A549 (cell line): ENCODE measurements at regions not wholly inside any gene's neighbourhood (a gene's known extent, or its start where the extent isn't known, plus 50 kb on each side); places are given as distances from the start of the nearest gene placed in this dataset.

Experiments
- ATAC-seq, 2 experiments: fragments of 200-7000 bp in 1 of 2; fragments of >200 bp in 1 of 2; cut with Nextera tagmentation in 1 of 2; cut with Tn5 transposase in 1 of 2; 3 replicates each; pipeline versions ENCODE4 v1.8.0 to v1.9.1; 2018 to 2020; ENCODE audit warnings: mild to moderate bottlenecking in 1 of 2, moderate library complexity in 1 of 2
- CTCF ChIA-PET: fragments of 300-600 bp; sonication (Branson Sonifier 250); formaldehyde crosslinking; extraction: SDS; loops from one replicate; lab custom pipeline; 2021; ENCODE audit warnings: antibody characterized with exemption, inconsistent platforms; lab: Yijun Ruan, JAX
- POLR2A ChIA-PET: fragments of 350-600 bp; formaldehyde crosslinking; extraction: SDS; loops from one replicate; lab custom pipeline; 2021; ENCODE audit warnings: antibody characterized with exemption, inconsistent platforms; lab: Yijun Ruan, JAX
- DNase-seq, 2 experiments: peaks; one replicate each; pipeline versions ENCODE4 v3.0.0 to v3.0.0-alpha.2; 2011 to 2016; ENCODE audit warnings: low read depth in 1 of 2, low spot score in 1 of 2
- FAIRE-seq: peaks from 2 replicates; lab custom pipeline; 2011; peaks lifted over from hg19 to GRCh38; lab: Jason Lieb, UNC
- H3K27ac ChIP-seq, 2 experiments: fragments of >200 bp; sonication (Bioruptor Twin); formaldehyde crosslinking; 3 replicates each; pipeline ENCODE4 v1.5.1; 2016 to 2017
- H3K4me1 ChIP-seq: fragments of >200 bp; sonication (Bioruptor Twin); formaldehyde crosslinking; 3 replicates; pipeline ENCODE4 v1.6.1; 2016
- H3K4me2 ChIP-seq: fragments of >200 bp; sonication (Bioruptor Twin); formaldehyde crosslinking; 3 replicates; pipeline ENCODE4 v1.6.1; 2016
- H3K4me3 ChIP-seq: fragments of >200 bp; sonication (Bioruptor Twin); formaldehyde crosslinking; 3 replicates; pipeline ENCODE4 v1.5.1; 2016
- H3K9me3 ChIP-seq: fragments of >200 bp; sonication (Bioruptor Twin); formaldehyde crosslinking; 3 replicates; pipeline ENCODE4 v1.6.1; 2016
- BHLHE40 ChIP-seq: IDR thresholded peaks from 2 replicates; pipeline ENCODE4 v1.6.1; 2012; ENCODE audit warnings: low read depth, low read length, inconsistent platforms
- CBX8 ChIP-seq: fragments of 200-600 bp; sonication (generic); IDR thresholded peaks from 2 replicates; pipeline ENCODE4 v1.6.1; 2016
- CHD2 ChIP-seq: fragments of 150-350 bp; IDR thresholded peaks from 2 replicates; pipeline ENCODE4 v1.6.1; 2014; ENCODE audit warnings: low read length; ENCODE audit not compliant: partially characterized antibody
- FOSL2 ChIP-seq, 2 experiments: fragments of 450-650 bp in 1 of 2; fragments of >200 bp in 1 of 2; sonication (Bioruptor Twin) in 1 of 2; formaldehyde crosslinking; IDR thresholded peaks; 2 replicates each; pipeline versions ENCODE4 v1.5.0 to v1.6.1; 2016 to 2020; ENCODE audit warnings: mild to moderate bottlenecking in 1 of 2, moderate library complexity in 1 of 2
- FOXS1 ChIP-seq: fragments of 250-450 bp; sonication (Bioruptor Pico); IDR thresholded peaks from 2 replicates; pipeline ENCODE4 v1.5.0; 2020; ENCODE audit warnings: mild to moderate bottlenecking, moderate library complexity
- HEYL ChIP-seq: fragments of 250-450 bp; sonication (Bioruptor Pico); IDR thresholded peaks from 2 replicates; pipeline ENCODE4 v1.8.0; 2021; ENCODE audit warnings: mild to moderate bottlenecking, moderate library complexity
- HOXB13 ChIP-seq: fragments of 250-450 bp; sonication (Bioruptor Pico); IDR thresholded peaks from 2 replicates; pipeline ENCODE4 v1.5.0; 2020; ENCODE audit warnings: low read depth, mild to moderate bottlenecking, moderate library complexity
- HOXB5 ChIP-seq: fragments of 250-450 bp; sonication (Bioruptor Pico); IDR thresholded peaks from 2 replicates; pipeline ENCODE4 v1.5.0; 2020; ENCODE audit warnings: mild to moderate bottlenecking, moderate library complexity
- MYC ChIP-seq: IDR thresholded peaks from 2 replicates; pipeline ENCODE4 v1.6.1; 2012; ENCODE audit warnings: mild to moderate bottlenecking, inconsistent platforms, low read length, improper control_type of control experiment, borderline replicate concordance
- NPAS2 ChIP-seq: fragments of 250-450 bp; sonication (Bioruptor Pico); IDR thresholded peaks from 2 replicates; pipeline ENCODE4 v1.8.0; 2022; ENCODE audit warnings: mild to moderate bottlenecking, moderate library complexity, borderline replicate concordance
- NR3C1 ChIP-seq: fragments of >200 bp; sonication (Bioruptor Twin); formaldehyde crosslinking; IDR thresholded peaks from 3 replicates; pipeline ENCODE4 v1.6.1; 2017
- POLR2A ChIP-seq: IDR thresholded peaks from 2 replicates; pipeline ENCODE4 v1.6.1; 2012; ENCODE audit warnings: mild to moderate bottlenecking, low read length
- POLR2AphosphoS2 ChIP-seq: conservative IDR thresholded peaks from 2 replicates; pipeline ENCODE4 v1.6.1; 2012; ENCODE audit warnings: low read length, improper control_type of control experiment, inconsistent platforms
- RAD21 ChIP-seq, 2 experiments: fragments of >200 bp in 1 of 2; sonication (Bioruptor Twin) in 1 of 2; formaldehyde crosslinking in 1 of 2; IDR thresholded peaks in 1 of 2; conservative IDR thresholded peaks in 1 of 2; 2 replicates in 1 of 2; 3 replicates in 1 of 2; pipeline ENCODE4 v1.6.1; 2012 to 2018; ENCODE audit warnings: inconsistent platforms in 1 of 2
- RARB ChIP-seq: fragments of 250-450 bp; sonication (Bioruptor Pico); IDR thresholded peaks from 2 replicates; pipeline ENCODE4 v1.8.0; 2021; ENCODE audit warnings: mild to moderate bottlenecking, moderate library complexity
- RFX5 ChIP-seq: fragments of 450-650 bp; IDR thresholded peaks from 2 replicates; pipeline ENCODE4 v1.7.1; 2014; ENCODE audit warnings: antibody characterized with exemption, mild to moderate bottlenecking, moderate library complexity
- RNF2 ChIP-seq: fragments of 200-600 bp; sonication (generic); IDR thresholded peaks from 2 replicates; pipeline ENCODE4 v1.6.1; 2016; ENCODE audit warnings: low read depth, mild to moderate bottlenecking, antibody characterized with exemption, moderate library complexity, borderline replicate concordance
- TP53 ChIP-seq: fragments of 250-450 bp; sonication (Bioruptor Pico); IDR thresholded peaks from 2 replicates; pipeline ENCODE4 v1.5.0; 2021; ENCODE audit warnings: mild to moderate bottlenecking, moderate library complexity
- ZC3H11A ChIP-seq: fragments of 450-650 bp; IDR thresholded peaks from 2 replicates; pipeline ENCODE4 v1.6.1; 2014; ENCODE audit warnings: antibody characterized with exemption, mild to moderate bottlenecking
- ZNF302 ChIP-seq: fragments of 250-450 bp; sonication (Bioruptor Pico); IDR thresholded peaks from 2 replicates; pipeline ENCODE4 v1.9.0; 2021; ENCODE audit warnings: inconsistent platforms, mild to moderate bottlenecking, moderate library complexity
- WGBS: methylation state at CpG from one replicate; pipeline ENCODE4 v1.1.6; 2017; ENCODE audit errors: missing lambda C conversion rate; 5-methylcytosine and 5-hydroxymethylcytosine counted together
- TF ChIP-seq, protein P1 (sequence below): fragments of 150-350 bp; IDR thresholded peaks from 2 replicates; pipeline ENCODE4 v1.6.1; 2014; ENCODE audit warnings: low read depth, mild to moderate bottlenecking, low read length
- TF ChIP-seq, protein P2 (sequence below): fragments of 200-600 bp; sonication (generic); IDR thresholded peaks from 2 replicates; pipeline ENCODE4 v1.6.1; 2016; ENCODE audit warnings: antibody characterized with exemption, mild to moderate bottlenecking, moderate library complexity
- TF ChIP-seq, protein P3 (sequence below): IDR thresholded peaks from 2 replicates; pipeline ENCODE4 v1.6.1; 2012
- TF ChIP-seq, protein P4 (sequence below): fragments of >200 bp; sonication (Bioruptor Twin); formaldehyde crosslinking; IDR thresholded peaks from 3 replicates; pipeline ENCODE4 v1.5.1; 2016
- TF ChIP-seq, protein P5 (sequence below): fragments of 250-450 bp; sonication (Bioruptor Pico); IDR thresholded peaks from 2 replicates; pipeline ENCODE4 v1.5.0; 2021; ENCODE audit warnings: mild to moderate bottlenecking, moderate library complexity, borderline replicate concordance
- TF ChIP-seq, protein P6 (sequence below): IDR thresholded peaks from 2 replicates; pipeline ENCODE4 v1.6.1; 2012; ENCODE audit warnings: low read depth, borderline replicate concordance
- TF ChIP-seq, protein P7 (sequence below): IDR thresholded peaks from 2 replicates; pipeline ENCODE4 v1.6.1; 2012

DNA sequence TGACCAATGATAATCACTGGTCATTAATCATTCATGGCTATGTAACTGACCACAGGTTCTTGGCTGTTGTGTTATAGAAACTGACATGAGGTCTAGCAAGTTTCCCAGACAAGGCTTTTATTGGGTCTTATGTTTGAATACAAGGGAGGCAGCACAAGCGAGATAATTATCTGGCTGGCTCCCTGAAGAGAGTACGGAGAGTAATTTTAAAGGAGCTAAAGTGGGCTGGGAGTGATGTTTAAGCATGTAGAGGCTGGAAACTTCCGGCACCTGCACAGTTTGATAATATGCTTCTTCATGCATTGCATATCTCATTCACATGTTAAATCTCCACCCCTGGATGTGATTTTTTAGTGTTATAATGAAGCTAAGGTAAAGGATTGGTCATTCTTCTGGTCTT, 116.2 kb upstream of the KCNK1 start:
- no peaks in the 10 kb centered on the region for H3K4me1 ChIP-seq
- ChIA-PET CTCF (interaction anchor here (1.2 to 2.4 kb wide), 2 partner anchors 9 to 57 kb away, joined by 3 to 8 read pairs; no protein-coding TSS in a partner anchor), POLR2A (no interaction called here)
- H3K27ac ChIP-seq: no peak overlapping the region
- H3K4me3 ChIP-seq: no peak overlapping the region
- WGBS: 48% methylated on average over 3 of the region's 3 CpGs
- ATAC-seq (no peak), DNase-seq (no peak), FAIRE-seq (no peak)
- TF ChIP-seq RARB (CRISPR knock-in tag) (no peak), CHD2 (no peak), FOSL2 (IDR thresholded peaks at IDR 0.05) (no peak), FOSL2 (CRISPR knock-in tag; IDR thresholded peaks at IDR 0.05) (no peak), RNF2 (no peak), HEYL (CRISPR knock-in tag) (no peak), NR3C1 (no peak), POLR2A (no peak), POLR2AphosphoS2 (no peak), RFX5 (no peak), TP53 (CRISPR knock-in tag) (no peak), RAD21 (conservative IDR thresholded peaks at IDR 0.05 in 1 of 2, IDR thresholded peaks at IDR 0.05 in 1 of 2) (no peak), ZNF302 (CRISPR knock-in tag) (no peak)
- TF ChIP-seq, protein P1, sequence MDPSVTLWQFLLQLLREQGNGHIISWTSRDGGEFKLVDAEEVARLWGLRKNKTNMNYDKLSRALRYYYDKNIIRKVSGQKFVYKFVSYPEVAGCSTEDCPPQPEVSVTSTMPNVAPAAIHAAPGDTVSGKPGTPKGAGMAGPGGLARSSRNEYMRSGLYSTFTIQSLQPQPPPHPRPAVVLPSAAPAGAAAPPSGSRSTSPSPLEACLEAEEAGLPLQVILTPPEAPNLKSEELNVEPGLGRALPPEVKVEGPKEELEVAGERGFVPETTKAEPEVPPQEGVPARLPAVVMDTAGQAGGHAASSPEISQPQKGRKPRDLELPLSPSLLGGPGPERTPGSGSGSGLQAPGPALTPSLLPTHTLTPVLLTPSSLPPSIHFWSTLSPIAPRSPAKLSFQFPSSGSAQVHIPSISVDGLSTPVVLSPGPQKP: no peak
- TF ChIP-seq, protein P2, sequence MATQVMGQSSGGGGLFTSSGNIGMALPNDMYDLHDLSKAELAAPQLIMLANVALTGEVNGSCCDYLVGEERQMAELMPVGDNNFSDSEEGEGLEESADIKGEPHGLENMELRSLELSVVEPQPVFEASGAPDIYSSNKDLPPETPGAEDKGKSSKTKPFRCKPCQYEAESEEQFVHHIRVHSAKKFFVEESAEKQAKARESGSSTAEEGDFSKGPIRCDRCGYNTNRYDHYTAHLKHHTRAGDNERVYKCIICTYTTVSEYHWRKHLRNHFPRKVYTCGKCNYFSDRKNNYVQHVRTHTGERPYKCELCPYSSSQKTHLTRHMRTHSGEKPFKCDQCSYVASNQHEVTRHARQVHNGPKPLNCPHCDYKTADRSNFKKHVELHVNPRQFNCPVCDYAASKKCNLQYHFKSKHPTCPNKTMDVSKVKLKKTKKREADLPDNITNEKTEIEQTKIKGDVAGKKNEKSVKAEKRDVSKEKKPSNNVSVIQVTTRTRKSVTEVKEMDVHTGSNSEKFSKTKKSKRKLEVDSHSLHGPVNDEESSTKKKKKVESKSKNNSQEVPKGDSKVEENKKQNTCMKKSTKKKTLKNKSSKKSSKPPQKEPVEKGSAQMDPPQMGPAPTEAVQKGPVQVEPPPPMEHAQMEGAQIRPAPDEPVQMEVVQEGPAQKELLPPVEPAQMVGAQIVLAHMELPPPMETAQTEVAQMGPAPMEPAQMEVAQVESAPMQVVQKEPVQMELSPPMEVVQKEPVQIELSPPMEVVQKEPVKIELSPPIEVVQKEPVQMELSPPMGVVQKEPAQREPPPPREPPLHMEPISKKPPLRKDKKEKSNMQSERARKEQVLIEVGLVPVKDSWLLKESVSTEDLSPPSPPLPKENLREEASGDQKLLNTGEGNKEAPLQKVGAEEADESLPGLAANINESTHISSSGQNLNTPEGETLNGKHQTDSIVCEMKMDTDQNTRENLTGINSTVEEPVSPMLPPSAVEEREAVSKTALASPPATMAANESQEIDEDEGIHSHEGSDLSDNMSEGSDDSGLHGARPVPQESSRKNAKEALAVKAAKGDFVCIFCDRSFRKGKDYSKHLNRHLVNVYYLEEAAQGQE: no peak
- TF ChIP-seq, protein P3, sequence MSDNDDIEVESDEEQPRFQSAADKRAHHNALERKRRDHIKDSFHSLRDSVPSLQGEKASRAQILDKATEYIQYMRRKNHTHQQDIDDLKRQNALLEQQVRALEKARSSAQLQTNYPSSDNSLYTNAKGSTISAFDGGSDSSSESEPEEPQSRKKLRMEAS: no peak
- TF ChIP-seq, protein P4, sequence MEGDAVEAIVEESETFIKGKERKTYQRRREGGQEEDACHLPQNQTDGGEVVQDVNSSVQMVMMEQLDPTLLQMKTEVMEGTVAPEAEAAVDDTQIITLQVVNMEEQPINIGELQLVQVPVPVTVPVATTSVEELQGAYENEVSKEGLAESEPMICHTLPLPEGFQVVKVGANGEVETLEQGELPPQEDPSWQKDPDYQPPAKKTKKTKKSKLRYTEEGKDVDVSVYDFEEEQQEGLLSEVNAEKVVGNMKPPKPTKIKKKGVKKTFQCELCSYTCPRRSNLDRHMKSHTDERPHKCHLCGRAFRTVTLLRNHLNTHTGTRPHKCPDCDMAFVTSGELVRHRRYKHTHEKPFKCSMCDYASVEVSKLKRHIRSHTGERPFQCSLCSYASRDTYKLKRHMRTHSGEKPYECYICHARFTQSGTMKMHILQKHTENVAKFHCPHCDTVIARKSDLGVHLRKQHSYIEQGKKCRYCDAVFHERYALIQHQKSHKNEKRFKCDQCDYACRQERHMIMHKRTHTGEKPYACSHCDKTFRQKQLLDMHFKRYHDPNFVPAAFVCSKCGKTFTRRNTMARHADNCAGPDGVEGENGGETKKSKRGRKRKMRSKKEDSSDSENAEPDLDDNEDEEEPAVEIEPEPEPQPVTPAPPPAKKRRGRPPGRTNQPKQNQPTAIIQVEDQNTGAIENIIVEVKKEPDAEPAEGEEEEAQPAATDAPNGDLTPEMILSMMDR: no peak
- no peaks in the 10 kb centered on the region for H3K9me3 ChIP-seq
- H3K4me2 ChIP-seq: no peak overlapping the region

DNA sequence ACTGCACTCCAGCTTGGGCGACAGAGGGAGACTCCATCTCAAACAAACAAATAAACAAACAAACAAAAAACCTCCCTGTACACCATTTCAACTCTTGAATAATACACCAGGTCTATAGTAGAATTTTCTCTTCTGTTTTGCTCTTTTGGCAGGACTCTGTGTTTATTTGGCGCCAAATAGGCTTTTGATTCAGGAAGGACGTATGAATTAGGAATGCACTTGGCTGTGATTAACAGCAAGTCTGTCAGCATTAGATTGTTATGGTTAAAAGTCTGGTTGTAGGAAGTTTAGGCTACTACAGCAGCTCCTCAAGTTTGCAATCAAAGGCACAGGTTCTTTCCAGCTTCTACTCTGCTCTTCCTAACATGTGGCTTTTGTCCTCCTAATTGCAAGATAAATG, 113.8 kb upstream of the KCNK1 start:
- 69% methylated on average over 3 of the region's 3 CpGs for WGBS
- Histone ChIP-seq H3K4me1 (no peaks in the 10 kb centered on the region), H3K9me3 (no peaks in the 10 kb centered on the region), H3K4me3 (no peak overlapping the region), H3K4me2 (no peak overlapping the region), H3K27ac (no peak overlapping the region)
- CTCF ChIA-PET: interaction anchor here (1.4 kb wide), 1 partner anchor 333 kb away, joined by 3 read pairs; no protein-coding TSS in a partner anchor
- ATAC-seq (no peak), FAIRE-seq (no peak), DNase-seq (no peak)
- POLR2A ChIA-PET: no interaction called here
- TF ChIP-seq, protein P5, sequence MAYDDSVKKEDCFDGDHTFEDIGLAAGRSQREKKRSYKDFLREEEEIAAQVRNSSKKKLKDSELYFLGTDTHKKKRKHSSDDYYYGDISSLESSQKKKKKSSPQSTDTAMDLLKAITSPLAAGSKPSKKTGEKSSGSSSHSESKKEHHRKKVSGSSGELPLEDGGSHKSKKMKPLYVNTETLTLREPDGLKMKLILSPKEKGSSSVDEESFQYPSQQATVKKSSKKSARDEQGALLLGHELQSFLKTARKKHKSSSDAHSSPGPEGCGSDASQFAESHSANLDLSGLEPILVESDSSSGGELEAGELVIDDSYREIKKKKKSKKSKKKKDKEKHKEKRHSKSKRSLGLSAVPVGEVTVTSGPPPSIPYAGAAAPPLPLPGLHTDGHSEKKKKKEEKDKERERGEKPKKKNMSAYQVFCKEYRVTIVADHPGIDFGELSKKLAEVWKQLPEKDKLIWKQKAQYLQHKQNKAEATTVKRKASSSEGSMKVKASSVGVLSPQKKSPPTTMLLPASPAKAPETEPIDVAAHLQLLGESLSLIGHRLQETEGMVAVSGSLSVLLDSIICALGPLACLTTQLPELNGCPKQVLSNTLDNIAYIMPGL (CRISPR knock-in tag): no peak
- TF ChIP-seq RAD21 (conservative IDR thresholded peaks at IDR 0.05 in 1 of 2, IDR thresholded peaks at IDR 0.05 in 1 of 2) (no peak), HOXB5 (CRISPR knock-in tag) (no peak), ZC3H11A (no peak), HOXB13 (CRISPR knock-in tag) (no peak), RARB (CRISPR knock-in tag) (no peak), FOXS1 (CRISPR knock-in tag) (no peak), MYC (no peak), NPAS2 (no peak), RNF2 (no peak), BHLHE40 (no peak), CBX8 (no peak)
- TF ChIP-seq, protein P3: no peak
- TF ChIP-seq, protein P6, sequence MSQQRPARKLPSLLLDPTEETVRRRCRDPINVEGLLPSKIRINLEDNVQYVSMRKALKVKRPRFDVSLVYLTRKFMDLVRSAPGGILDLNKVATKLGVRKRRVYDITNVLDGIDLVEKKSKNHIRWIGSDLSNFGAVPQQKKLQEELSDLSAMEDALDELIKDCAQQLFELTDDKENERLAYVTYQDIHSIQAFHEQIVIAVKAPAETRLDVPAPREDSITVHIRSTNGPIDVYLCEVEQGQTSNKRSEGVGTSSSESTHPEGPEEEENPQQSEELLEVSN: no peak
- TF ChIP-seq, protein P7, sequence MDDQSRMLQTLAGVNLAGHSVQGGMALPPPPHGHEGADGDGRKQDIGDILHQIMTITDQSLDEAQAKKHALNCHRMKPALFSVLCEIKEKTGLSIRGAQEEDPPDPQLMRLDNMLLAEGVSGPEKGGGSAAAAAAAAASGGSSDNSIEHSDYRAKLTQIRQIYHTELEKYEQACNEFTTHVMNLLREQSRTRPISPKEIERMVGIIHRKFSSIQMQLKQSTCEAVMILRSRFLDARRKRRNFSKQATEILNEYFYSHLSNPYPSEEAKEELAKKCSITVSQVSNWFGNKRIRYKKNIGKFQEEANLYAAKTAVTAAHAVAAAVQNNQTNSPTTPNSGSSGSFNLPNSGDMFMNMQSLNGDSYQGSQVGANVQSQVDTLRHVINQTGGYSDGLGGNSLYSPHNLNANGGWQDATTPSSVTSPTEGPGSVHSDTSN: no peak
